ENCODE measurements at regions not wholly inside any gene's neighbourhood (a gene's known extent, or its start where the extent isn't known, plus 50 kb on each side); places are given as distances from the start of the nearest gene placed in this dataset.

GRCh38 chr9:1222511-1222910, 172.4 kb downstream of the DMRT2 start:
- TF ChIP-seq CTCF (IDR thresholded peaks at IDR 0.05; ENCODE audit: poor library complexity) = no peak
- TF ChIP-seq EZH2 (IDR thresholded peaks at IDR 0.05; ENCODE audit: borderline replicate concordance) = no peak

Data from hepatocyte (in vitro differentiated cells).